Fibroblast of skin of back (primary cell): ENCODE measurements at regions not wholly inside any gene's neighbourhood (a gene's known extent, or its start where the extent isn't known, plus 50 kb on each side); places are given as distances from the start of the nearest gene placed in this dataset.
"Not testable (repeated sequence)": the region's sequence is repeated elsewhere in the genome, so short reads cannot be mapped to it uniquely, and the experiment has no call there.

Source experiments
- DNase-seq: peaks from one replicate; pipeline ENCODE4 v3.0.0-alpha.2; 2013

DNA sequence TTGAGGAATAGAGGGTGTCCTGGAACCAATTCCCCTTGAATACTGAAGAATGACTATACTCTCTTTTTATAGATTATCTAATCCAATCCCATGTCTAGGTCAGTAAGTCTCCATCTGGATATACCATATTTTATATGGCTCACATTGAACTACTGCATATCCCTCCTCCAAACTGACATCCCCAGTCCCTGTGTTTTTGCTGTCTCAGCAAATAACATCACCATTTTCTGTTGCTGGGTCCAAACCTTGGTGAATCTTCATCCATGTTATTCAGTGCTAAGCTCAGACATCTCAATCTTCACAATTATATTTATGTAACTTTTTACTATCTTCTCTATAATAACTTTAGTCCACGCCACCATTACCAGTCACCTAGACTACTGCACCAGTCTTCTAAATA, 269.6 kb upstream of the CNTNAP4 start:
- DNase-seq = no peak

- no peak for DNase-seq
These were observed 253.4 kb upstream of the CNTNAP4 start for GRCh38 chr16:76023835-76024234.

DNA sequence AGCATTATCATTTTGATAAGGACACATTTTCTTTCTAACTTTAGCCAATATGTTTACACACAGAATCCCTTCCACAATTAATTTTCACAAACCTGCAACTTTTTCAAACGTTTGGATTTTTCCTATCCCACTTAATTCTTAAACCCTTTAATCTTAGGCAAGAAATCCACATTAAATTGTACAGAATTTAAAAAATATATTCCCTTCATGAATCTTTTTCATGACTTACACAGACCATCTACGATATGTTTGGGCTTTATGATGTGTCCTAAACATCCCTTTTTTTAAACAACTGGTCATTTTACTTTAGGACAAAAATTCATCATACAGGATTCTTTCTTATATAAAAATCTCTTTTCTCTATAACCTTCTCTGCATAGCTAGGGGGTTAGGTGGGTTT, 241.5 kb upstream of the CNTNAP4 start:
- no peak for DNase-seq

GRCh38 chr16:76038097-76038496, 239.1 kb upstream of the CNTNAP4 start:
- no peak for DNase-seq

DNA sequence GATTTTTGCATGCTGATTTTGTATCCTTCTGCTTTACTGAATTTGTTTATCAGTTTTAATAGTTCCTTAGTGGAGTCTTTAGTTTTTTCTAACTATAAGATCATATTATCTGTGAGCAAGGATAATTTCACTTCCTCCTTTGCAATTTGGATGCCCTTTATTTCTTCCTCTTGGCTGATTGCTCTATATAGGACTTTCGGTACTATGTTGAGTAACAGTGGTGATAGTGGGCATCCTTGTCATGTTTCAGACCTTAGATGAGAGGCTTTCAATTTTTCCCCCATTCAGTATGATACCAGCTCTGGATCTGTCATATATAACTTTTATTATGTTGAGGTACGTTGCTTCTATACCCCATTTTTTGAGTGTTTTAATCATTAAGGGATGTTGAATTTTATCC, 224.5 kb upstream of the CNTNAP4 start:
- no peak for DNase-seq

GRCh38 chr16:76059186-76059585, 218.0 kb upstream of the CNTNAP4 start:
- DNase-seq = no peak

DNA sequence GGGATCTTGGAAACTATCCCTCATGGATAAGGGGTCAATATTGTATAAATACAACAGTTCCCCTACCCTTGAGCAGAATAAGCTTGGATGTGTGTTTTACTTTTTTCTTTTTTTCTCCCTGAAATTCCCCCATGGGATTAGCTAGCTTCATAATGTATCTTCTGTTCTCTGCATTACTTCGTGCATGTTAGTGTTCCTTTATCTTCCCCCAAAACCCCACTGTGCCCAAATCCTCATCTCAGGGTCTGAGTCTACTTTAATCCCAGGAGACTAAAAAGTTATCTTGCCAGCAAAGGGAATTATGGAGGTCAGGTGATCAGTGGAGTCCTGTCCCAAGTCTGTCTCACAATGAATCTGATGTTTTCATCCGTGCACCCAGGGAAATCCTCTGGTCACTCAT, 217.5 kb upstream of the CNTNAP4 start:
- DNase-seq = no peak

GRCh38 chr16:76071690-76072089, 205.5 kb upstream of the CNTNAP4 start:
- DNase-seq = no peak

DNA sequence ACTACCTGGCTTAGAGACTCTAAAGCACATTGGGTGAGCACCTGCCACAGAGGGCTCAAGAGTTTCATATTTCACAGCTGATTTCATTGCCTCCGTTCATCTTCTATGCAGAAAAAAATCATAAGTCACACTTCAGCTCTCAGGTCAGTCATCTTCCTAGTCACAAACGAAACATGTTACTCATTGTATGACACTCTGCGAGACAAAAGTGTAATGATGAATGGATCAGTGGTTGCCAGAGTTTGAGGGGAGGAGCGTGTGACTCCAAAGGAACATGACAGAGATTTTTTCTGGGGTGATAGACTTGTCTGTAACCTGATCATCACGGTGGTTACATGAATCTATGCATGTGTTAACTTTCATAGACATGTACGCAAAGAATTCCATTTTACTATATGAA, 195.2 kb upstream of the CNTNAP4 start:
- no peak for DNase-seq

GRCh38 chr16:76106647-76107046, 170.6 kb upstream of the CNTNAP4 start:
- DNase-seq = no peak

- DNase-seq = no peak
These were observed 168.7 kb upstream of the CNTNAP4 start for GRCh38 chr16:76108460-76108859.

GRCh38 chr16:76114681-76115080, 162.5 kb upstream of the CNTNAP4 start:
- DNase-seq = no peak

- DNase-seq = no peak
These were observed 158.9 kb upstream of the CNTNAP4 start for GRCh38 chr16:76118344-76118743.

- DNase-seq = no peak
These were observed 155.6 kb upstream of the CNTNAP4 start for GRCh38 chr16:76121636-76122035.

- DNase-seq = no peak
These were observed 153.2 kb upstream of the CNTNAP4 start for GRCh38 chr16:76123966-76124365.

DNA sequence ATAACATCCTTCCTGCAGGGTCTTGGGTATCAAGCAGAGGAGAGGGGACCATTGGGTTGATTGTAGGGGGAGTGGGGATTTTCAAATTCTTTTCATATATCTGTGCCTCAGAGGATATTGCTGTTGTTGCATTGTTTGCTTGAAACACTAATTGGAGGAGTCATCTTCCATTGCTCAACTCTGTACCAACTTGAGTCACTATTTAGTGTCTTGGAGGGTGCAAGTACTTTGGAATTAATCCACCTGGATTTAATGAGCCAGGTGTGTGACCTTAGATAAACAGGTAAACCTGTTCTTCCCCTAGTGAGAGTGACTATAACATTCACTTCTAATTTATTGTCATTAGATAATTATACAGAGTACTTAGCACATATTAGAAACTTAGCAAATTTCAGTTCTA, 151.3 kb upstream of the CNTNAP4 start:
- DNase-seq = no peak

DNA sequence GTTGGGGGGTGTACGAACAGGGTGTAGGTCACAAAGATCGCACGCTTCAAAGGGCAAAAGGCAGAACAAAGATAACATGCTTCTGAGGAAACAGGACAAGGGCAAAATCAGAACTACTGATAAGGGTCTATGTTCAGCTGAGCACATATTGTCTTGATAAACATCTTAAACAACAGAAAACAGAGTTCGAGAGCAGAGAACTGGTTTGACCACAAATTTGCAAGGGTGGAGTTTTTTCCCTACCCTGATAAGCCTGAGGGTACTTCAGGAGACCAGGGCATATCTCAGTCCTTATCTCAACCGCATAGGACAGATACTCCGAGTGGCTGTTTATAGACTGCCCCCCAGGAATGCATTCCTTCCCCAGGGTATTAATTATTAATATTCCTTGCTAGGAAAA, 139.1 kb upstream of the CNTNAP4 start:
- not testable (repeated sequence) for DNase-seq

DNA sequence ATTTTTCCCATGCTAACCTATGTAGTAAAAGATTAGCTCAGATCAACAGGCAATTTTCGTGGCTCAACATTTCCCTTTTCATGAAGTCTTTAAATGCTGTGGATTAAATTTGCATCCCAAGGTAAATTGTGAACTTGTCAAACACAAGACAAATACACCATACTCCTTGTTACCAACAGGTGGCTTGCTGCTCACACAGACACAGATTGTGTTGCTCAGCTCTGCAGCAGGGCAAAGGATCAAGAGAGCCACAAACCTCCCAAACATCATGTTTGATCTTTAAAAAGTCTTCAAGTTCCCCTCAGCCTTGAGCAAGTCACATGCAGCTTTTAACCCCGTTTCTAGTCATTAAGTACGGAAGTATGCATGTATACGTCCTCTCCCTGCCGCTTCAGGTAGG, 119.6 kb upstream of the CNTNAP4 start:
- no peak for DNase-seq

DNA sequence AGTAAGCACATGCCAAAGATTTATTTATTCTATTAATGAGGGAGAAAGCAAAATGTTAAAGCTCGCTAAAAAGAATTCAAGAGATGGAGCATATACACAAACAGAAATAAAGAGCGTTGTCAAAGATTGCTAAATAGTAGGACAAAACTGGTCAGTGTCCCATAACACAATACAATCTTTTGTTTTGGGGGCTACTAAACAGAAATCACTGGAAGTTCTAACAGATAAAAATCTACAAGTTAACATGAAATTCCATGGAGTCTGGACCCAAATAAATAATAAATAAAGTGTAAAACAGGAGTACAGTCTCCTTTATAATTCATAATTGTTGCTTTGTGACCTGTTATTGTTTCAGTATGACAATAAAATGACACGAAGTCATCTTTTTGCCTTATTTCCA, 115.2 kb upstream of the CNTNAP4 start:
- DNase-seq = no peak

GRCh38 chr16:76164970-76165558, 112.1 kb upstream of the CNTNAP4 start:
- no peak for DNase-seq

DNA sequence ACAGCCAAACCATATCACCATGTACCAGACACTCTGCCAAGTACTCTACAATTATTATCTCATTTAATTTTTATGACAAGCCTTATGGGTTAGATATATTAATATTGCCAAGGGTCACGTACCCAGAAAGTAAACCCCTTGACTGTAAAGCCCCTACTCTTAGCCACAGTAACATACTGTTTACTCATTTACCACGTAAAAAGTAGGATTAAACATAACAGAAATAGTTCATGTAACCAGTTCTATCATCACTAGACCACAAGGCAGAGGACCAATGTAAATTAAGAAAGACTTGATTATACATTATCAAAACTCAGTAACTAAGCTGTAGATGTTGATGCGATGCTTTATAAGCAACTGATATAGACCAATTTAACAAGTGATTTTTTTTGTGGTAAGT, 101.5 kb upstream of the CNTNAP4 start:
- no peak for DNase-seq

GRCh38 chr16:76176153-76176552, 101.0 kb upstream of the CNTNAP4 start:
- DNase-seq = no peak

DNA sequence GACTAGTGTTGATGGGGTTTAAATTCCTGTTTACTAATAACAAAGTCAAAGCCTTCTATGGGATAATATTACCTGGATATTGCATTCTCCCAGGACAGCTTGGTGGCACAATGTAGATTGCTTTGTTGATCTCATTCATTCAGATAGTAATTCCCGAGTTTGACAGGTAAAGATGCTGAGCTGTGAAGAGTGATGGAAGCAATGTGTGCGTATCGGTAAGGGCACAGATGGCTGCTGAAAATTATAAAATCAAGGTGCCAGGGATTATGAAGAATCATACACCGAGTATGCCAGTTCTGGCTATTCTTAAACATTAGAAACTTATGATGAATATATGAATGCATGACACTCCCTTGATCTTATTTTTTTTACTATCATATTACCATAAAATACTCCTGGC, 100.6 kb upstream of the CNTNAP4 start:
- no peak for DNase-seq

DNA sequence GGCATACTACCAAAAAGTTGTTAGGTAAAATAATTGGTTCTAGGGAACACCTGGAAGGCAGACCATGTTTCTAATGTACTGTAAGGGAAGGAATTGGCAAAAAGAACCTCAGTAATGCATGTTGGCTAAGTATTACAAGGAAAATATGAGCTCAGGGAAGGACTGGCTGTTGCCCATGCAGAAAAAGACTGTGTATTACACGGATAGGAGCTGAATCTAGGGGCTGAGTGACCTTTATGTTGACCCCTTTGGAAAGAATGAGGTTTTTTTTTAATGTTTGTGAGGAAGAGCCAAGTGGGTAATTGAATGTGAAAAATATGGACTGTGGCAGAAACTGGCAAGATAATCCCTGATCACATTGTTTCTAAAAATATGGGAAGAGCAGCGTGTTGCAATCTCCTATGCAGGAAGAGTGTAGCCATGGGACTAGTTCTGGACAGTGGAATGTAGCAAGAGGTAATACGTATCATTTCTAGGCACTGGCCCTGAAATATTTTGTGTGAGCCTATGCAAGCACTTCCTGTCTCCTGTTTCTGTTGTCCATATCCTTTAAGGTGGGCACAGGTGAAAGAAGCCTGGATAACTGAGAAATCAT, 95.1 kb upstream of the CNTNAP4 start:
- DNase-seq = no peak

GRCh38 chr16:76183647-76184046, 93.6 kb upstream of the CNTNAP4 start:
- DNase-seq = no peak
